ENCODE measurements at regions not wholly inside any gene's neighbourhood (a gene's known extent, or its start where the extent isn't known, plus 50 kb on each side); places are given as distances from the start of the nearest gene placed in this dataset.

DNA sequence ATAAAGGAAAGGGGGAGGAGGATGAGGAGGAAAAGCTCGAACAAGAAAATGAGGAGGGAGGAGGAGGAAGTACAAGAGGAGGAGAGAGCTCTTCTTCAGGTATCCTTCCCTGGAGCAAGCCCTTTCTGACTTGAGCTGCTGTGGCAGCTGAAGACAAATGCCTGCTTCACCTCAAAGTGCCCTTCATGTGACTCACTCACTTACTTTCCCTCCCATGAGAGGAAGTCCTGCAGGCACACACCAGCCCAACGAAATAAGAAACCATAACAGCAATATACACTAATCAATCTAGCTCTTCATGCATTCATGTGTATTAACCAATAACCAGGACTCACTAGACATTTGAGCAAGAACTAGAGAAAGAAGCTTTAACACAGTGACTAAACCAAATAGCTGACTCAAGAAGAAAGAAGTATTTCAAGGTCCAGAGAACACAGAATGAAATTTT, 251.9 kb downstream of the IGSF11 start:
- no peak for TF ChIP-seq POLR2AphosphoS5 (IDR thresholded peaks at IDR 0.05)
- TF ChIP-seq, protein P1, sequence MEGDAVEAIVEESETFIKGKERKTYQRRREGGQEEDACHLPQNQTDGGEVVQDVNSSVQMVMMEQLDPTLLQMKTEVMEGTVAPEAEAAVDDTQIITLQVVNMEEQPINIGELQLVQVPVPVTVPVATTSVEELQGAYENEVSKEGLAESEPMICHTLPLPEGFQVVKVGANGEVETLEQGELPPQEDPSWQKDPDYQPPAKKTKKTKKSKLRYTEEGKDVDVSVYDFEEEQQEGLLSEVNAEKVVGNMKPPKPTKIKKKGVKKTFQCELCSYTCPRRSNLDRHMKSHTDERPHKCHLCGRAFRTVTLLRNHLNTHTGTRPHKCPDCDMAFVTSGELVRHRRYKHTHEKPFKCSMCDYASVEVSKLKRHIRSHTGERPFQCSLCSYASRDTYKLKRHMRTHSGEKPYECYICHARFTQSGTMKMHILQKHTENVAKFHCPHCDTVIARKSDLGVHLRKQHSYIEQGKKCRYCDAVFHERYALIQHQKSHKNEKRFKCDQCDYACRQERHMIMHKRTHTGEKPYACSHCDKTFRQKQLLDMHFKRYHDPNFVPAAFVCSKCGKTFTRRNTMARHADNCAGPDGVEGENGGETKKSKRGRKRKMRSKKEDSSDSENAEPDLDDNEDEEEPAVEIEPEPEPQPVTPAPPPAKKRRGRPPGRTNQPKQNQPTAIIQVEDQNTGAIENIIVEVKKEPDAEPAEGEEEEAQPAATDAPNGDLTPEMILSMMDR (IDR thresholded peaks at IDR 0.05 in 8 of 11, conservative IDR thresholded peaks at IDR 0.05 in 3 of 11): no peak

Measured in spleen (tissue), 7 donors.